Glutamatergic neuron (in vitro differentiated cells): ENCODE measurements at regions not wholly inside any gene's neighbourhood (a gene's known extent, or its start where the extent isn't known, plus 50 kb on each side); places are given as distances from the start of the nearest gene placed in this dataset.
A peak's percentile ranks its signal among the peaks of the same experiment; 100 is the strongest.

ENCODE experiments used
- DNase-seq: peaks from one replicate; pipeline ENCODE4 v3.0.0; 2022
- H3K27ac Mint-ChIP-seq: one replicate; pipeline ENCODE4 v1.8.0; 2020; ENCODE audit warnings: mild to moderate bottlenecking, mixed read lengths, inconsistent platforms; ENCODE audit not compliant: unreplicated experiment
- H3K27me3 Mint-ChIP-seq: one replicate; pipeline ENCODE4 v1.8.0; 2020; ENCODE audit warnings: mild to moderate bottlenecking, moderate library complexity, mixed read lengths, inconsistent platforms; ENCODE audit not compliant: unreplicated experiment
- H3K36me3 Mint-ChIP-seq: one replicate; pipeline ENCODE4 v1.8.0; 2020; ENCODE audit warnings: mild to moderate bottlenecking, mixed read lengths, inconsistent platforms; ENCODE audit not compliant: unreplicated experiment
- H3K4me1 Mint-ChIP-seq: one replicate; pipeline ENCODE4 v1.8.0; 2020; ENCODE audit warnings: mild to moderate bottlenecking, low read depth, mixed read lengths, inconsistent platforms; ENCODE audit not compliant: unreplicated experiment
- H3K4me3 Mint-ChIP-seq: one replicate; pipeline ENCODE4 v1.8.0; 2020; ENCODE audit warnings: mild to moderate bottlenecking, mixed read lengths, inconsistent platforms; ENCODE audit not compliant: unreplicated experiment
- H3K9me3 Mint-ChIP-seq: one replicate; pipeline ENCODE4 v1.8.0; 2020; ENCODE audit warnings: mild to moderate bottlenecking, moderate library complexity, mixed read lengths, inconsistent platforms; ENCODE audit not compliant: unreplicated experiment
- CTCF ChIP-seq: fragments of 200-600 bp; sonication (generic); IDR thresholded peaks from one replicate; pipeline ENCODE4 v1.5.0; 2021; ENCODE audit not compliant: partially characterized antibody, unreplicated experiment

GRCh38 chr7:46756256-46756655 is 825.7 kb downstream of the TNS3 start:
- Mint-ChIP-seq H3K4me3 (no peak overlapping the region), H3K27me3 (peaks cover 2% of the 10 kb centered on the region), H3K4me1 (peaks cover 11% of the 10 kb centered on the region), H3K9me3 (peaks cover 4% of the 10 kb centered on the region), H3K36me3 (no peaks in the 10 kb centered on the region), H3K27ac (no peak overlapping the region)
- DNase-seq, result no peak
- TF ChIP-seq CTCF, result no peak

- Mint-ChIP-seq H3K36me3 (no peaks in the 10 kb centered on the region), H3K27me3 (peaks cover 2% of the 10 kb centered on the region), H3K4me1 (peaks cover 11% of the 10 kb centered on the region), H3K9me3 (peaks cover 4% of the 10 kb centered on the region), H3K27ac (no peak overlapping the region), H3K4me3 (no peak overlapping the region)
- no peak for DNase-seq
- no peak for TF ChIP-seq CTCF
These were observed 826.5 kb downstream of the TNS3 start for GRCh38 chr7:46755120-46756034.

- Mint-ChIP-seq H3K27ac (peak overlapping the region; percentile 56), H3K4me3 (no peak overlapping the region), H3K27me3 (peaks cover 2% of the 10 kb centered on the region), H3K36me3 (no peaks in the 10 kb centered on the region), H3K9me3 (peaks cover 4% of the 10 kb centered on the region), H3K4me1 (peaks cover 11% of the 10 kb centered on the region)
- DNase-seq, result no peak
- no peak for TF ChIP-seq CTCF
These were observed 827.7 kb downstream of the TNS3 start for GRCh38 chr7:46754140-46754720.

GRCh38 chr7:46753662-46754061 is 828.2 kb downstream of the TNS3 start:
- Mint-ChIP-seq H3K9me3 (peaks cover 4% of the 10 kb centered on the region), H3K27me3 (peaks cover 2% of the 10 kb centered on the region), H3K4me3 (no peak overlapping the region), H3K27ac (peak overlapping the region; percentile 56), H3K4me1 (peaks cover 11% of the 10 kb centered on the region), H3K36me3 (no peaks in the 10 kb centered on the region)
- DNase-seq, result no peak
- TF ChIP-seq CTCF, result no peak

- Mint-ChIP-seq H3K9me3 (peaks cover 4% of the 10 kb centered on the region), H3K4me1 (peaks cover 11% of the 10 kb centered on the region)
These were observed 829.0 kb downstream of the TNS3 start for GRCh38 chr7:46752881-46753366.

More at GRCh38 chr7:46752881-46753366, 829.0 kb downstream of the TNS3 start:
- H3K27me3 Mint-ChIP-seq, result peaks cover 2% of the 10 kb centered on the region
- H3K36me3 Mint-ChIP-seq, result no peaks in the 10 kb centered on the region
- no peak overlapping the region for H3K27ac Mint-ChIP-seq
- no peak for DNase-seq
- TF ChIP-seq CTCF, result no peak
- H3K4me3 Mint-ChIP-seq, result no peak overlapping the region
